Osteocyte (in vitro differentiated cells): ENCODE measurements at regions not wholly inside any gene's neighbourhood (a gene's known extent, or its start where the extent isn't known, plus 50 kb on each side); places are given as distances from the start of the nearest gene placed in this dataset.

Experiments
- DNase-seq: peaks from one replicate; pipeline ENCODE4 v3.0.0; 2021; ENCODE audit warnings: mixed read lengths; ENCODE audit not compliant: unreplicated experiment; ENCODE audit errors: extremely low spot score
- H3K27ac Mint-ChIP-seq: one replicate; pipeline ENCODE4 v1.8.0; 2021; ENCODE audit warnings: mild to moderate bottlenecking, mixed read lengths; ENCODE audit not compliant: unreplicated experiment
- H3K27me3 Mint-ChIP-seq: one replicate; pipeline ENCODE4 v1.8.0; 2021; ENCODE audit warnings: mixed read lengths; ENCODE audit not compliant: unreplicated experiment
- H3K36me3 Mint-ChIP-seq: one replicate; pipeline ENCODE4 v1.8.0; 2021; ENCODE audit warnings: mixed read lengths; ENCODE audit not compliant: unreplicated experiment
- H3K4me1 Mint-ChIP-seq: one replicate; pipeline ENCODE4 v1.8.0; 2021; ENCODE audit warnings: mixed read lengths; ENCODE audit not compliant: unreplicated experiment
- H3K4me3 Mint-ChIP-seq: one replicate; pipeline ENCODE4 v1.8.0; 2021; ENCODE audit warnings: mild to moderate bottlenecking, moderate library complexity, mixed read lengths; ENCODE audit not compliant: unreplicated experiment
- H3K9me3 Mint-ChIP-seq: one replicate; pipeline ENCODE4 v1.8.0; 2021; ENCODE audit warnings: mixed read lengths; ENCODE audit not compliant: unreplicated experiment
- TF ChIP-seq, protein P1 (sequence below): fragments of 200-600 bp; sonication (generic); IDR thresholded peaks from 2 replicates; pipeline ENCODE4 v1.5.0; 2021; ENCODE audit warnings: antibody characterized with exemption, mild to moderate bottlenecking, moderate library complexity

DNA sequence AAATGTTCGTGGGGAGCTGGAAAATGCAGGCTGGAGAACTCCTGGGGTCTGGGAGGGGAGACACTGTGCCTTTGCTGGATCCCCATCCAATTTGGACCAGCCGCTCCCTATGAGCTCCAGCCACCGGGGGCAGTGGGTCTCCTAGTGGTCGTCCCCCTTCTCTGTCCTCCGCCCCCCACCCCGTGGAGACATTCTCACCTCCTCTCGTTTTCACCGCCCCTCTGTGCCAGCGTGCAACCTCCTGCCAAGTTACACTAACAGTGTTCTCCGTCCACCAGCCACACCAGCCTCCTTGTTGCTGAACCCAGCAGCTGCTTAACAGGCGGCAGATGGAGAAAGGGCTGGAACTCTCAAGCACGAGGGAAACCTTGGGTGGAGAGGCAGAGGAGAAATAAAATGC lies 67.4 kb upstream of the SOX9 start:
- Mint-ChIP-seq H3K27ac (no peak overlapping the region), H3K36me3 (no peaks in the 10 kb centered on the region), H3K4me3 (no peak overlapping the region), H3K4me1 (no peaks in the 10 kb centered on the region), H3K27me3 (peaks cover 31% of the 10 kb centered on the region), H3K9me3 (peaks cover 4% of the 10 kb centered on the region)
- TF ChIP-seq, protein P1, sequence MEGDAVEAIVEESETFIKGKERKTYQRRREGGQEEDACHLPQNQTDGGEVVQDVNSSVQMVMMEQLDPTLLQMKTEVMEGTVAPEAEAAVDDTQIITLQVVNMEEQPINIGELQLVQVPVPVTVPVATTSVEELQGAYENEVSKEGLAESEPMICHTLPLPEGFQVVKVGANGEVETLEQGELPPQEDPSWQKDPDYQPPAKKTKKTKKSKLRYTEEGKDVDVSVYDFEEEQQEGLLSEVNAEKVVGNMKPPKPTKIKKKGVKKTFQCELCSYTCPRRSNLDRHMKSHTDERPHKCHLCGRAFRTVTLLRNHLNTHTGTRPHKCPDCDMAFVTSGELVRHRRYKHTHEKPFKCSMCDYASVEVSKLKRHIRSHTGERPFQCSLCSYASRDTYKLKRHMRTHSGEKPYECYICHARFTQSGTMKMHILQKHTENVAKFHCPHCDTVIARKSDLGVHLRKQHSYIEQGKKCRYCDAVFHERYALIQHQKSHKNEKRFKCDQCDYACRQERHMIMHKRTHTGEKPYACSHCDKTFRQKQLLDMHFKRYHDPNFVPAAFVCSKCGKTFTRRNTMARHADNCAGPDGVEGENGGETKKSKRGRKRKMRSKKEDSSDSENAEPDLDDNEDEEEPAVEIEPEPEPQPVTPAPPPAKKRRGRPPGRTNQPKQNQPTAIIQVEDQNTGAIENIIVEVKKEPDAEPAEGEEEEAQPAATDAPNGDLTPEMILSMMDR, result no peak
- no peak for DNase-seq

DNA sequence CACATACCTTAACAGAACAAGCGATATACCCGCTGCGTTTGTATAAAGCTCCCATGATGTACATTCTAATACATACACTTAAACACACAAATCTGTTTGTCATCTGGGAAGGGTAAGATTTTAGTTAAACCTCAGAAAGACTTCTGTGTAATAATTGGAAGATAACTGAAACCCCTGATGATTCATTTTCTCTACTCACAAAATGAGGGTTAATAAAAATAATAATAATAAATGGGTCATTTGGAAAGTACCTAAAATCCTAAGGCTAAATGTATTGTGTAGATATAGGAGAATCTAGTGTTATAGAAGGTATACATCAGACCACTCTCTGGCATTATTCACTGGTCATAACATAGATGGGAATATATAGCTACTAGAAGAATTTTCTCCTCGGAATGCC lies 64.7 kb upstream of the SOX9 start:
- H3K27me3 Mint-ChIP-seq, result peaks cover 36% of the 10 kb centered on the region
- no peak overlapping the region for H3K27ac Mint-ChIP-seq
- no peak overlapping the region for H3K4me3 Mint-ChIP-seq
- TF ChIP-seq, protein P1, result no peak
- no peaks in the 10 kb centered on the region for H3K36me3 Mint-ChIP-seq
- no peaks in the 10 kb centered on the region for H3K4me1 Mint-ChIP-seq
- no peak for DNase-seq
- no peaks in the 10 kb centered on the region for H3K9me3 Mint-ChIP-seq

DNA sequence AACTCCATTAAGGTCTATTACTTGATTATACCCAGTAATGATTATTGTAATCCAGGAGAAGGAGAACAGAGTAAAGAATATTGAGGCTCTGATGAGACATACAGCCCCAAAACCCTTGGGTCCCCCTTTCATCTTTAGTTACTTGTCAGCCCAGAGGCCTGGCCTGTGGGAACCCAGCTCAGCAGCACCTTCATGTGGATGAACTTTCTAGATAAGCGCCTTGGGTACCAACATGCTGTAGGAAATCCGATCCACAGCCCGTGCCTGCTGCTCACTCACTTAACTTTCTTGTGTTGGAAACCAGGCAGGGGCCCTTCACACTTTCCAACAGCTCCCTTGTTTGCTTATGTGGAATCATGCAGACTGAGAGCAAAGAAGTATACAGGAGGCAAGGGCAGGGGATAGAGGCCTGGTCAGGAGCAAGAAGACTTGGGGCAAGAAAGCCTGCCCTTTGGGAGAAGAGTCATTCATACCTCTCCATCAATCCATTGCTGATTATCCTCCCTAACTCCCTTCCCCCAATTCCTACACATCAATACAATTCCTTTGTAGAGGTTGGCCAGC lies 64.0 kb upstream of the SOX9 start:
- H3K9me3 Mint-ChIP-seq, result no peaks in the 10 kb centered on the region
- H3K36me3 Mint-ChIP-seq, result no peaks in the 10 kb centered on the region
- peaks cover 36% of the 10 kb centered on the region for H3K27me3 Mint-ChIP-seq
- H3K4me3 Mint-ChIP-seq, result no peak overlapping the region
- TF ChIP-seq, protein P1, result no peak
- no peaks in the 10 kb centered on the region for H3K4me1 Mint-ChIP-seq
- no peak for DNase-seq
- H3K27ac Mint-ChIP-seq, result no peak overlapping the region

DNA sequence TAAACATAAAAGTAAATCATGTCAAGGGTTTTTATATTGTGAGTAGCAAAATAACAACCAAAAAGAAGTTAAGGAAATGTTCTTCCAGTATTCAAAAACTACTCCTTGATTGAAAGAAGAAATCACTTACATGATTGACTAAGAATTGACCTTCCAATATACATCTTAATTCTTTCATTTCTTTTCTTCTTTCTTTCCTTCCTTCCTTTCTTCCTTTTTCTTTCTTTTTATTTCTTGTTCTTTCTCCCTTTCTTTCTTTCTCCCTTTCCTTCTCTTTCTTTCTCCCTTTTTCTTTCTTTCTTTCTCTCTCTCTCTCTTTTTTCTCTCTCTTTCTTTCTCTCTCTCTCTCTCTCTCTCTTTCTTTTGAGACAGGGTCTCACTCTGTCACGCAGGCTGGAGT lies 60.7 kb upstream of the SOX9 start:
- DNase-seq, result no peak
- no peaks in the 10 kb centered on the region for H3K9me3 Mint-ChIP-seq
- TF ChIP-seq, protein P1, result no peak
- H3K27me3 Mint-ChIP-seq, result peaks cover 19% of the 10 kb centered on the region
- H3K4me1 Mint-ChIP-seq, result no peaks in the 10 kb centered on the region
- no peaks in the 10 kb centered on the region for H3K36me3 Mint-ChIP-seq
- no peak overlapping the region for H3K27ac Mint-ChIP-seq
- H3K4me3 Mint-ChIP-seq, result no peak overlapping the region

DNA sequence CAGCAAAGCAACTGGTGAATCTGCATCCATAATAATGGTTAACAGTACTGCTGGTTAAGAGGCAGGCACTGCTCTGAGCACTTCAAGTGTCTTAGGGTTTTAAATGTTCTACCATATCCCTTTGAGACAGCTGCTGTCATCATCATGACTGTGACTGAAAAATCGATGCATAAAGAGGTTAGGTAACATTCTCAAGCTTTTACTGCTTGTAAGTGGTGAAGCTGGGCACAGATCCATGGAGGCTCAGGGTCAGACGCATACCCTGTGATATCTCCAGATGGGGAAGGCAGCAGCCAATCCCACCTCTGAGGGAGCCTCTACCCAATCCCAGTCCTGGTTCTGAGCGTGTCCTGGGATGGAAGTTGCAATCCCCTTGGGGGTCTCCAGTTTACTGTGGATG lies 57.6 kb upstream of the SOX9 start:
- H3K4me1 Mint-ChIP-seq, result no peaks in the 10 kb centered on the region
- H3K27me3 Mint-ChIP-seq, result peaks cover 4% of the 10 kb centered on the region
- H3K36me3 Mint-ChIP-seq, result no peaks in the 10 kb centered on the region
- H3K4me3 Mint-ChIP-seq, result no peak overlapping the region
- TF ChIP-seq, protein P1, result no peak
- no peak overlapping the region for H3K27ac Mint-ChIP-seq
- H3K9me3 Mint-ChIP-seq, result peaks cover 5% of the 10 kb centered on the region
- no peak for DNase-seq
